Renal cortex interstitium (tissue), 11 donors: ENCODE measurements at regions not wholly inside any gene's neighbourhood (a gene's known extent, or its start where the extent isn't known, plus 50 kb on each side); places are given as distances from the start of the nearest gene placed in this dataset.
A peak's percentile ranks its signal among the peaks of the same experiment; 100 is the strongest.

Experiments used
- DNase-seq, 11 donors: peaks; one replicate each; pipeline ENCODE4 v3.0.0-alpha.2; 2013; ENCODE audit warnings: low read depth in 9 of 11, low spot score in 4 of 11; ENCODE audit errors: extremely low read depth in 1 of 11

DNA sequence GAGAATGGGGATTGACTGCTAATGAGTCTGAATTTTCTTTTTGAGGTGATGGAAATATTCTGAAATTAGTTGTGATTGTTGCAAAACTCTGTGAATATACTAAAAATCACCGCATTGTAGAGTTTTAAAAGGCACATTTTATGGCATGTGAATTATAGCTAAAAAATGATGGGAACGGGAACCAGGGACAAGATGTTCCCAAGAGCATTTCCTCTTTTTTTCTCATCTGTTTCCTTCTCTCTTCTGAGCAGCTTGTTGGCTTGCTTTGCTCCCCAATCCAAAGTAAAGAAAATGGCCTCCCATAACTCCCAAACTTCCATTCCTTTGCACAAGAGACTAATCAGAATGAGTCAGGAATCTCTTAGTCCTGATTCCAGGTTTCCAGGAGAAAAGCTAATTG lies 459.2 kb downstream of the TSHZ3 start:
- DNase-seq: no peak

DNA sequence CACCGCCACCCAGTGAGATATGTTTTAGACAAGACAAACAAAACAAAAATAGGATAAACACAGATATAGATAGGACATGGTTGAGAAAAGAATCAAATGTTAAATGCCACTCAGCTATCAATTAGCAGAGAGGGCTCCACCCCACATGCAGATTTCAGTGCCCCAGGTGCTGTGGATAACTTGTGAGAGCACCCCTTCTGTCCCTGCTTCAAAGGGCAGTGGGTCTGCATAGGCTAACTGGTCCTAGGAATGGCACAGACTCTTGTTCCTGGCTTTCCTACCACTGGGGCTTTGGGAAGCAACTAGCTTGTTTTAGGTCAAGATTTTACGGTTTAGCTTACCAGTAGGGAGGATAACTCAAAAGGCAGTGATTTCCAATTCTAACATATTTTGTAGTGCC lies 460.3 kb downstream of the TSHZ3 start:
- no peak for DNase-seq

DNA sequence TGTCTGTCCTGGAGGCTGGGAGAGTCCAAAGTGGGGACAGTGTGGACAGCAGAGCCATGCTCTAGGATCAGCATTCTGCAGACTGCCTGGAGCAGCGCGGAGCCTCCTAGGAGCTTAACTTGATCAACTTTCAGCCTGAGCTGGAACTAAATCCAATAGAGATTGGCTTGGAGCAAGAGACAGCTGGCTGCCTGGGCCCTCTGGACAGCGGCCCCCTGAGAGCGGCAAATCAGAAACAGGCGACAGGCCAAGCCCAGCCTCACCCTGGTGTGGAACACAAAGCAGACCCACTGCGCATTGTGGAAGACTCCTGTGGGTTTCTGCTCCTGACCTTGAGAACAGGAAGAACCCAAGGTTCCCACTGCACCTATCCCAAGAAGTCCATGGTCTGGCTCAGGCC lies 462.2 kb downstream of the TSHZ3 start:
- no peak for DNase-seq

DNA sequence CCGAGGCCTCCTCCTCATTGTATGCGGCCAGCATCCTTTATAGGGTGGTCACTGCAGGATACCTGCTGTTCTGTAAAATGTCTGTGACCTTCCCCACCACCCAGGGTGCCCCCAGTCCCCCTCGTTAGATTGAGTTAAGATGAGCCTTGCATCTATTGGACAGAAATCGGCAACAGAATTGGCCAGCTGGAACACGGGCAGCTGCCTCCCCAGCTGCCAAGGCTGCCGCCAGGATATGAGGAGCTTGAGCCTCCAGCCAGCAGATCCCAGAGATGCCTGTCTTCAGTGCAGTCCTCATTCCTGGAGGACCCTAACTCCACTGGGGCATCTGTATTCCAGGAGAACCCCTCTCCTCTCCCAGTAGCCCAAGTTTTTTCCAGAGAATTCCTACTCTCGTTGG lies 463.0 kb downstream of the TSHZ3 start:
- DNase-seq: no peak

DNA sequence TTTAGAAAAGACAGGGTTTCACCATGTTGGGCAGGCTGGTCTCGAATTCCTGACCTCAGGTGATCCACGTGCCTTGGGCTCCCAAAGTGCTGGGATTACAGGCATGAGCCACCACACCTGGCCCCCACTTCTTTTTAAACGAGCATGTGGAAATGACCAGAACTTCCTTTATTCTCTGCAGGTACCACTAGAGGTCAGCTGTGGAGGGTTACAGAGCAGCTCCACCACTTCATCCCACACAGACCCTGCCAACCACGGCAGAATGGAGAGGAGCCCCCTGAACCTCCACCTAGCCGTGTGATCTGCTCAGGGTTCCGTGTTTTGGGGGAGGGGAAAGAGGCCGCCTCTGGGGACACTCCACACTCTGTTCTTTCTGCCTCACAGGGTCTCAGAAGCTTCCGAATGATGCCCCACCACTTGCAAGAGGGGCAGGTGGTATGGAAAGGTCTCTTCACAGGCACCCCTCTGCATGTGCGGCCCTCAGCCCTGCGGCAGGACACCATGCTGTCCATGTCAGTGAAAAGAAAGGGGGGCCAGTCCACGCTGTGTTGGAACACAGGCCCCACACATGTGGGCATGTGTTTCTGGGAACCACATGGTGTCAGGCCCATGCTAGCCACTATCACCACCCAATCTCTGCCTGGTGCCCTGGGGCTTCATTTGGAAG lies 465.0 kb downstream of the TSHZ3 start:
- DNase-seq: no peak

DNA sequence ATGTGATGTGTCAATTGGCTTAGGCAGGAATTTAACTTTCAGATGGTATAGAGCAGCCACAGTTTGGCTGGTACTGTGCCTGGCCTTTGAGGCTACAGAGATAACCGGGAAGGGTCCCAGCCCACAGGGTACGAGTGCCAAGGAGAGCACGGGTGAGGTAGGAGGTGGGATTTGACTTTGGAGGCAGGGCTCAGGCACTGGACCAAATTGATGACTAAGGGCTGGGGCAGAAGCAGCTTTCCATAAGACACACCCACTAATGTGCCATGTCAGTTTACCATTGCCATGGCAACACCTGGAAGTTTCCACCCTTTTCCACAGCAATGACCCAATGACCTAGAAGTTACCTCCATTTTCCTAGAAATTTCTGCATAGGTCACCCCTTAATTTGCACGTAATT lies 466.2 kb downstream of the TSHZ3 start:
- DNase-seq: no peak

DNA sequence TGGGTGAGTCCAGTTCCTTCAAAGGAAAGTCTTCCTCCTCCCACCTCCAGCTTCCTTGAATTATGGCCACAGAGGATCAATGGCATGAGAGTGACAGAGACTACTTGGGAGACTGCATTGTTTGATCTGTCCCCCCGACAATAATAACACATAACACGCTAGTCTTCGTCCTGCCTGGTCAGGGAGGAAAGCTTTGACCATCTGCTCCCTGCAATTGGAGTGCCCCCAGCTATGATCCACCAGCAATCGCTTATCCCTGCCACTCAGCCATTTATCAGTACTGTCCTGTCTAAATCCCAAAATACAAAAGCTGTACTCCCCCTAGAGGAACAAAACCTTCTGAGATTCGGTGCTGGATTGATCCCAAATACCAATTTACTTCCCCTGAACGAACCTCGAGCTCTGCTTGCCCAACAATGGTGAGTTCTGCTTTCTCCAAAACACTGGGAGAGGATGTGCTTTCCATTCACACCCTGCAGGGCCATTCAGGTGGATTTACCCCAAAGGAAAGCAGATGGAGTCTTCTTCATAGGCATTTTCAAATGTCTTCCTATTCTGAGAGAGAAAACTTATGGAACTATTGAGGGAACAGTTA lies 466.7 kb downstream of the TSHZ3 start:
- DNase-seq: no peak

DNA sequence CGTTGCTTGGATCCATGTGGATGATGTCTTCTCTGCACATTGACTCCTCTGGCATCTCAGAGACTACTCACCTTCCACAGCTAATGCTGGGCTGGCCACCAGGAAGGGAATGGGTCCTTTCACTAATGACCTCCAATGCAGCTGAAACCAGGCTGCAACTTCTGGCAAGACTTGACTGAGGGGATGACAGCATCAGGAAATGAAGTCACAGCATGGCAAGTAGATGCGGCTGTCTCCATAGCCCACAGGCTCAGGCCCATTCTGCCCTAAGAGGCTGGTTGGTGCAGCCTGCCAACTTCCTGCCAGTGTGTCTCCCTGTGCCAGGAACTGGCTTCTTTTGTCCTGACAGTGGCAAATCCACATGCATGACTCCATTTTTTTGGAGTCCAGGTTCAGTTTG lies 467.3 kb downstream of the TSHZ3 start:
- no peak for DNase-seq

DNA sequence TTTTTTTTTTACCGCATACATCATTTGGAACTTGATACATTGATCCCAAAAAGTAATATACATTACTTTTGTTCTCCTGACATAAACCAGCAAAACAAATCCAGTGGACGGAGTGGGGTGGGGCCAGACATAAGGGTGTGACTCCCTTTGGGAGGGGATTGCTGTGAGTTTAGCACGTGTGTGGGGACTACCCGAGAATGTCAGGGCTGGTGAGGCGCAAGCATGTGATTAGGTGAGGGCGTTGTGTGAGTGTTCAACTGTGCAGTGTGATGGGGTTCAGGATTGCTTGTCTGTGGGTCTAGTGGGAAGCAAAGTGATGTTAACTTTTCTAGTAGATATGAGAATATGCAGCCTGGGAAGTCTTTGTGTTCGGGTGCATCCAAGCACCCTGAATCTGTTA lies 468.0 kb downstream of the TSHZ3 start:
- DNase-seq: no peak

DNA sequence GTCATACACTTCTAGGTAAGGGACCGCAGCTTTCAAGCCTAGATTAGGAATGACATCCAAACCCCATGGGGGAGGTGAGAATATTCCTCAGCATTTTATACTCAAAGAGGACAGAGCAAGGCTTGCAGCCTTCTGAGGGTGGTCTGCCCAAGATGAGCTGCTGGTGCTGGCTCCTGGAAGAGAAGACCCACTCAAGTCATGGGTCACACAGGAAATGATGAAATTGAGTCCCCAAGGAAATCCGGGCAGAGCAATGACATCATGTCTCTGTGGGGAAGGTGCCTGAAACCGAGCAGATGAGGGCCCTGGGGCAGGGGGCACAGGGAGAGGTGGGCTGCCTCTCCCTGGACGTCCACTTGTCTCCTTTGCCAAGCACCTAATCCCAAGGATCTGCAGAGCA lies 468.7 kb downstream of the TSHZ3 start:
- DNase-seq: no peak

DNA sequence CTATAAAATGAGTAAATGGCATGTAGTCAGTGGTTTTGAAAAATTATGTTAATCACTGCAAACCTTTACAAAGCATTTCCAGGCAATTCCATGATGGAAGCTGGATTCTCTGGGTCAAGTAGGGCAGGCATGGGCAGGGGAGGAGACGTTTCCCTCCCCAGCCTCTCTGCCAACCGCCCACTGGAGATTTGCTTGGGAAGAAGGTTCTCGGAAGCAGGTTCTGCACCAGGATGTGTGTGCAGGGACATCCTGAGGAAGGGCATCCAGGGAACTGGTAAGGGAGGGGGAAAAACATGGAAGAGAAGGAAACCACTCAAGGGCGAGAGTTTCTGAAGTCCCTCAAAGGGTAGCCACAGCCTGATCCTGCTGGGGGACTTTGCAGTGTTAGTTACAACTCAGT lies 469.1 kb downstream of the TSHZ3 start:
- no peak for DNase-seq

DNA sequence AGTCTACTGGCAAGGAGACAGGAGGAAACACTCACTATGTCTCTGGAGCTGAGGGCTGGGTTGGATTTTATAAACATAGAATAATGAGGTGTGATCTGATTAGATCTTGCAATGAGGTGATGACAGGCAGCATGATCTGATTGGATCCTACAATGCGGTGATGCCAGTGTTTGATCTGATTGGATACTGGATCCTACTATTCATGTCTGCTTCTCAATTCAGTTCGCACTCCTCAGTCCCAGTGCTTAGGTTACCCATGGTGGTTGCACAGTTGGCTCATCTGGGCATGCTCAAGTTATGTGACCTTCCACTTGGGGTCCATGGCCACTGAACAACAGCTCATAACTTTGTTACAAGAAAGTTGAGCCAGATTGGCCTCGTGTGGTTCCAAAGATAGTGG lies 469.5 kb downstream of the TSHZ3 start:
- DNase-seq: no peak

DNA sequence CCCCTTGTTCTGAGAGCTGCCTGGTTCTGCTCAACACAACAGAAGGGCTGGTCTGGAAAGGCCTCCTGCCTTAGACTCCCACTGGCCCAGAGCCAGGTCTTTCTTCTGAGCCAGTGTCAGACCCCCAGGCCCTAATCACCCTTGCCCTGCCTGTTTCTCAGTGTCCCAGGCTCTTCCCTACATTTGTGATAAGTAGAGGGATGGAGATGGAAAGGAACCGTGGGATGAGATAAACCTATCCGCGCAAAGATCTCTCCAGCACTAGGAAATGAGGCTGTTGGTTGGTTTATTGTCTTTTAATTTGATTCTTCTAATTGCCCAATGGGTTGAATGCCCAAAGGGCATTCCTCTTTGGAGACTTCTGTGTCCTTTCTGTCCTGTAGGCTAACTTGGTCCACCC lies 470.0 kb downstream of the TSHZ3 start:
- no peak for DNase-seq

DNA sequence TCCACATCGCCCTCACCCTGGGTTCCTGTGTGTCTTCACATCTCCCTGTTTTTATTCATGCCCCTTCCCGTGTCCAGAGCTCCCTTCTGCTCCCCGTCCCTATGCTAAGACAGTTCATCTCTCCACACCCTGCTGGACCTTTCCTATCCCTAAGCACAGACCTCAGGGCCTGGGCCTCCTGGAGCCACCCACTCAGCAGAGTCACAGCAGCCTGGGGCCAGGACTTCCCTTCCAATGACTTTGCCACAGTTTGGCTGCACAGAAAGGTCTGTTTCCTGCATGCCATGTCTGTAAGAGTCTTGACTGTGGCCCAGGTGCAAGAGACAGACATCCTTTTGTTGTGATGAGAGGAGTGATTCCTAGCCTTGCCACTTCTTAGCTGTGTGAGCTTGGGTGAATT lies 470.7 kb downstream of the TSHZ3 start:
- DNase-seq: no peak

DNA sequence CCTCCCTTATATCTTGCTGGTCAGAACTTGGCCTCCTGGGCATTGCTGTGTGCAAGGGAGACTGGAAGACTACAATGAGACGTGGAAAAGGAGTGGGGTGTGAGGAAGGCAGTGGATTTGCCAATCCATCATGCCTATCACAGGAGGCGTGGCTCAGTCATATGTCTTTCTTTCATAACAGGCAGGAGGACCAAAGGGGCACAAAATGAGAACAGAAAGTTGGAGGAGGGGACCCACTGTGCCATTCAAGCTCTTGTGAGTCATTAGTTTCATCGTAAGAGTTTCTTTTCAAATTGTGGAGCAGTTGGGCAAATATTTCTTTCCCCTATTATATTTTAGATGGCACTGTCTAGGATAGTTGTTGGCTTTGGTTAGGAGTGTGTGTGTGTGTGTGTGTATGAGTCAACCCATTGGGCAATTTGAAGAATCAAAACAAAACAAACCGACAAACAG lies 471.5 kb downstream of the TSHZ3 start:
- no peak for DNase-seq

DNA sequence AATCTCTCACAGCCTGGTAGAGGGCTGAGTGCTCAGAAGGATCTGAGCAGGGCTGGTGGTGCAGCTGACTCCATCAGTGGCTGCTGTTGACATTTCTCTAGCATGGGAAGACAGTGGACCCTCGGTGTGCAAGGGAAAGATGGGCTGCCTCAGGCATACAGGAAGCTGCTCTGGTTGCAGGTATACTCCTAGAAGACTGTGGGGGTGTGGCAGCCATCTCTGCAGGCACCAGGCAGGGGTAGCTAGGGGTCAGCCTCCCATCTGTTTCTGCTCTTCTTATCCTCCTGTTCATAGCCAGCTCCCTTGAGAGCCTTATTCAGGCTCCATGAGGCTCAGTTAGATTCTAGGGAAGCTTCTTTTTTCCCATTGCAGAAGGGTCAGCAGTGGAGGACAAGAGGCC lies 475.5 kb downstream of the TSHZ3 start:
- DNase-seq: no peak

DNA sequence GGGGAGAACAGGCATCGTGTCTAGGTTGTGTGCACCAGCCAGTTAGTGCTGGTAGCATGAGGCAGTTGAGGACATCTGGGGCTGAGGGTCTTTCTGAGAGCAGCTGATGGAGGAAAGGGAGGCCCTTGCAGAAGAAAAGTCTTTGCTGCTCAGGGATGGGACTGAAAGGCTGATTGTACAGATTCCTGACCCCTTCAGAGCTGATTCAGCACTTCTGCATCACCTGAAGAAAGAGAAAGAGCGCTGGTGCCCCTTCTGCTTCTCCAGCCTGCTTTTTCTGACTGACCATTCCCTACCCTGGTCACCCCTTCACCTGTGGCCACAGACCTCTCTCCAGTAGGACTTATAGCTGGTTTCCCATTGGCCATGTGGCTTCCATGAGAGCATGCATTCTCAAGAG lies 476.2 kb downstream of the TSHZ3 start:
- no peak for DNase-seq

DNA sequence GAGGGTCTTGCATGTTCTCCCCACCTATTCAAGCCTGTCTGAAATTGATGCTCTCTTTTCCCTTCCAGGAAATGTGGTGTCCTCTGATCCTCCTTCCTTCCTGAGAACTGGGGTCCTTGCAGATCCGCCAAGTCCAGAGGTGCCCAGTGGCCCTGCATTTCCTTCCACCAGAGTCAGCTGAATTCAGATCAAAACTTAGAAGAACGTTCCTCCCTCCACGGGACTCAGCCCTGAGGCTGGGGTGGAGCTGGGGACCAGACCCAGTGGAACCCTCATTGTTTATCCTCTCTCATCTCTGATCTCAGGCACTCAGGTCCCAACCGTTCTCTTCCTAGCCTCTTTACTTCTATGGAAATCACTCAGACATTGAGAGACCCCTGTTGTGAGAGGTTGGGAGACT lies 477.3 kb downstream of the TSHZ3 start:
- DNase-seq: no peak

DNA sequence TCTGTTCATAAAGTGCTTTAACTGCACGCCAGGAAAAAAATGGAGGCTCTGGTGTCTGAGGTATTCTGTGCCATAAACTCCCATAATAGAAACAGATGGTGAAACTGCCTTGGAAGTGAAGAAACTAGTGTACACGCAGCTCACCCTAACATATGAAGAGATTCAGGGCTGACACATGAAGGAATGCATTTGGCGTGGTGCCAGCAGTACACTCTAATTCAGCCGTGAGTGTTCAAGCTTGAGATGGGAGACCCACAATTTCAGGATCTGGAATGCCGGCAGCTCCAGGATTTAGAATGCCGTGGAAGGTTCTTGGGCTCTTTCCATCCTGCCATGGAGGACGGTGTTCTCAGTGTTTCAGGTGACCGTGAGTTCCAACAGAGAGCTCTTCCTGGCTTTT lies 478.4 kb downstream of the TSHZ3 start:
- peak in 9 of 11 donors; percentile 18 to 68 (median 46) for DNase-seq

DNA sequence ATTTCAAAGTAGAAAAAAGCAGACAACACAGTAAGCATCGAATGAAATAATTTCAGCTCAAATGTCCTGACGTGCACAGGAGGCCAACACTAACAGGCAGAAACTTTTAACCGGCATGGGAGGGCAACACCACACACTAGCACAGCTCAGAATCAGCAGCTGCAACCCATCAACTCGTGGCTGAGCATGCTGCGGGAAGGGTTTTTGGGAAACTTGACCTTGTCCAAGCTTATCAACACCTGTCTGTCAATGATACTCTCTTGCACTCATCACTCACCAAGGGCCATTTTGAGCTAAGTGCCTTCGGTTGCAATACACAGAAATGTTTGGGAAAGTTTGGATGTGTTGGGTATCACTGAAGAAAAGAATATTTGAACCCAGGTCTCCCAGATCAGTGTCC lies 483.7 kb downstream of the TSHZ3 start:
- DNase-seq: no peak
